ENCODE measurements at regions not wholly inside any gene's neighbourhood (a gene's known extent, or its start where the extent isn't known, plus 50 kb on each side); places are given as distances from the start of the nearest gene placed in this dataset.

GRCh38 chr6:43935921-43936439, 166.0 kb downstream of the VEGFA start (continued):
- TF ChIP-seq REST (IDR thresholded peaks at IDR 0.05; ENCODE audit: borderline replicate concordance) (no peak), REST (CRISPR knock-in tag; IDR thresholded peaks at IDR 0.05; ENCODE audit: low read depth) (no peak), NR4A1 (CRISPR knock-in tag; IDR thresholded peaks at IDR 0.05) (0 out of 2 replicates have a peak, but pooled peaks have one; percentile 55), NR4A1 (tag; IDR thresholded peaks at IDR 0.05) (no peak), HMGN3 (IDR thresholded peaks at IDR 0.05; ENCODE audit: borderline replicate concordance, extremely low read depth, insufficient read length, low read depth, low read length) (no peak), CAMTA2 (CRISPR knock-in tag; conservative IDR thresholded peaks at IDR 0.05) (no peak), KLF6 (CRISPR knock-in tag; IDR thresholded peaks at IDR 0.05; ENCODE audit: borderline replicate concordance) (0 out of 2 replicates have a peak, but pooled peaks have one; percentile 13), GABPB1 (CRISPR knock-in tag; IDR thresholded peaks at IDR 0.05) (0 out of 2 replicates have a peak, but pooled peaks have one; percentile 32), MAX (CRISPR knock-in tag; IDR thresholded peaks at IDR 0.05) (0 out of 2 replicates have a peak, but pooled peaks have one; percentile 34), FIP1L1 (IDR thresholded peaks at IDR 0.05; ENCODE audit: low read depth, low read length, poor library complexity, severe bottlenecking) (no peak), SMAD3 (CRISPR knock-in tag; conservative IDR thresholded peaks at IDR 0.05) (no peak), E2F3 (CRISPR knock-in tag; IDR thresholded peaks at IDR 0.05) (0 out of 2 replicates have a peak, but pooled peaks have one; percentile 31), GTF3C2 (IDR thresholded peaks at IDR 0.05; ENCODE audit: borderline replicate concordance, extremely low read depth, insufficient read length) (no peak), MED1 (CRISPR knock-in tag; IDR thresholded peaks at IDR 0.05; ENCODE audit: borderline replicate concordance) (no peak), TFAP4 (CRISPR knock-in tag; IDR thresholded peaks at IDR 0.05; ENCODE audit: borderline replicate concordance) (peak; percentile 28), SMAD4 (CRISPR knock-in tag; conservative IDR thresholded peaks at IDR 0.05) (0 out of 2 replicates have a peak, but pooled peaks have one; percentile 7)

Data from K562 (cell line).